PC-3 (cell line): ENCODE measurements at regions not wholly inside any gene's neighbourhood (a gene's known extent, or its start where the extent isn't known, plus 50 kb on each side); places are given as distances from the start of the nearest gene placed in this dataset.

Source experiments
- CTCF ChIP-seq: fragments of 300-600 bp; sonication (generic); conservative IDR thresholded peaks from 2 replicates; pipeline ENCODE4 v1.5.1; 2017; ENCODE audit warnings: antibody characterized with exemption, low read depth, mild to moderate bottlenecking, low read length
- EZH2 ChIP-seq: fragments of 300-600 bp; sonication (generic); IDR thresholded peaks from one replicate; pipeline ENCODE4 v1.6.1; 2017; ENCODE audit warnings: antibody characterized with exemption, mild to moderate bottlenecking, low read length; ENCODE audit not compliant: unreplicated experiment
- EZH2phosphoT487 ChIP-seq: fragments of 300-600 bp; sonication (generic); IDR thresholded peaks from 2 replicates; pipeline ENCODE4 v1.6.1; 2018; ENCODE audit warnings: mild to moderate bottlenecking, antibody characterized with exemption, low read length, borderline replicate concordance

GRCh38 chr2:239459056-239459455 is 58.2 kb upstream of the HDAC4 start:
- TF ChIP-seq CTCF (no peak), EZH2 (no peak), EZH2phosphoT487 (no peak)
